Activated CD8-positive, alpha-beta T cell treated with anti-CD3 and anti-CD28 coated beads, Interleukin-2, amount 10 ng/mL, durations not matched to agents 7 days and 5 days (primary cell): ENCODE measurements at regions not wholly inside any gene's neighbourhood (a gene's known extent, or its start where the extent isn't known, plus 50 kb on each side); places are given as distances from the start of the nearest gene placed in this dataset.

ENCODE experiments used
- ATAC-seq: fragments of 150-1000 bp; cut with Tn5 transposase; one replicate; pipeline ENCODE4 v1.10.0; 2021; ENCODE audit warnings: moderate library complexity
- CTCF ChIA-PET: fragments of 350-600 bp; sonication (Branson Sonifier 250); formaldehyde crosslinking; loops from one replicate; lab custom pipeline; 2021; ENCODE audit warnings: antibody characterized with exemption; lab: Charles Lee
- POLR2A ChIA-PET: fragments of 350-600 bp; sonication (Branson Sonifier 250); formaldehyde crosslinking; loops from one replicate; lab custom pipeline; 2021; ENCODE audit warnings: antibody characterized with exemption; lab: Charles Lee
- DNase-seq: peaks from one replicate; pipeline ENCODE4 v3.0.0-alpha.2; 2020
- H3K27ac Mint-ChIP-seq: one replicate; pipeline ENCODE4 v1.8.0; 2021; ENCODE audit warnings: mild to moderate bottlenecking, mixed read lengths
- H3K27me3 Mint-ChIP-seq: one replicate; pipeline ENCODE4 v1.8.0; 2021; ENCODE audit warnings: low read depth, mixed read lengths
- H3K36me3 Mint-ChIP-seq: one replicate; pipeline ENCODE4 v1.8.0; 2021; ENCODE audit warnings: low read depth, mixed read lengths
- H3K4me1 Mint-ChIP-seq: one replicate; pipeline ENCODE4 v1.8.0; 2021; ENCODE audit warnings: low read depth, mixed read lengths
- H3K4me3 Mint-ChIP-seq: one replicate; pipeline ENCODE4 v1.8.0; 2021; ENCODE audit warnings: mild to moderate bottlenecking, mixed read lengths
- H3K9me3 Mint-ChIP-seq: one replicate; pipeline ENCODE4 v1.8.0; 2022; ENCODE audit warnings: mixed read lengths; ENCODE audit not compliant: insufficient read depth

DNA sequence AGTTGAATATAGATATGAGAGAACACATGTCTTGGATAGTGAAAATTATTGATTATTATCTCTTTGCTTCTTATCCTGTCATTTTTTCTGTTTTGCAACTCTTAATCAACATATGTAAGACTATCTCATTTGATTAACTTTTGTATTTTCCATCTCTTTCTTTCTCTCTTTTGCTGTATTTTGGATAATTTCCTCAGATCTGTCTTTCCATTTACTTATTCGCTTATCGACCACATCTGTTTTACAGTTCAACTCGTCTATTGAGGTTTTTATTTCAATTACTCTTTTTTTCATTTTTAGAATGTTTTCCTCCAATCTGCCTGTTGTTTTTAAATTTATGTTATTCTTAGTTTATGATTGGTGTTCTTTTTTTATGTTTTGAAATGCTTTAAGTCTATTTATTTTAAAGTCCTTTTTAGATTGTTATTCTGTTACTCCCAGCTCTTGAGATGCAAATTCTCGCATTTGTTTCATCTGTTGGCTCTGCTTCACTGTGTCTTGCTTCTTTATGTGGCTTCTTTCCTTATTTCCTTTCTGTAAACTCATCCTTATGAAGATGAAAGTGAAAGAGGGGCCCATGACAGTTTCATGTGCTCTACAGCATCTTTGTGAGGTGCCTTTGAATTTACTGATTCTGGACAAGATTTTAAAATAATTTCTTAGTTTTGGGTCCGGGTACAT lies 87.8 kb upstream of the IRX5 start:
- DNase-seq (no peak), ATAC-seq (no peak)
- Mint-ChIP-seq H3K27ac (no peak overlapping the region), H3K9me3 (peaks cover 6% of the 10 kb centered on the region), H3K27me3 (no peaks in the 10 kb centered on the region), H3K36me3 (no peaks in the 10 kb centered on the region), H3K4me1 (no peaks in the 10 kb centered on the region), H3K4me3 (no peak overlapping the region)
- CTCF ChIA-PET = no interaction called here
- POLR2A ChIA-PET = no interaction called here

DNA sequence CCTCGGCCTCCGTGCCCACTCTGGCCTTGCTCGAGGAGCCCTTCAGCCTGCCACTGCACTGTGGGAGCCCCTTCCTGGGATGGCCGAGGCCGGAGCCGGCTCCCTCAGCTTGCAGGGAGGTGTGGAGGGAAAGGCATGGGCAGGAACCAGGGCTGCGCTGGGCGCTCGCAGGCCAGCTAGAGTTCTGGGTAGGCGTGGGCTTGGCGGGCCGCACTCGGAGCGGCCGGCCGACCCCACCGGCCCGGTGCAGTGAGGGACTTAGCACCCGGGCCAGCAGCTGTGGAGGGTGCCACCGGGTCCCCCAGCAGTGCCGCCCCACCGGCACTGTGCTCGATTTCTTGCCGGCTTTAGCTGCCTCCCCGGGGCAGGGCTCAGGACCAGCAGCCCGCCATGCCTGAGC lies 101.0 kb upstream of the IRX5 start:
- H3K4me3 Mint-ChIP-seq = no peak overlapping the region
- no peaks in the 10 kb centered on the region for H3K9me3 Mint-ChIP-seq
- H3K27me3 Mint-ChIP-seq = no peaks in the 10 kb centered on the region
- no peak for DNase-seq
- no peaks in the 10 kb centered on the region for H3K4me1 Mint-ChIP-seq
- ChIA-PET CTCF (no interaction called here), POLR2A (no interaction called here)
- no peak overlapping the region for H3K27ac Mint-ChIP-seq
- no peaks in the 10 kb centered on the region for H3K36me3 Mint-ChIP-seq
- no peak for ATAC-seq

DNA sequence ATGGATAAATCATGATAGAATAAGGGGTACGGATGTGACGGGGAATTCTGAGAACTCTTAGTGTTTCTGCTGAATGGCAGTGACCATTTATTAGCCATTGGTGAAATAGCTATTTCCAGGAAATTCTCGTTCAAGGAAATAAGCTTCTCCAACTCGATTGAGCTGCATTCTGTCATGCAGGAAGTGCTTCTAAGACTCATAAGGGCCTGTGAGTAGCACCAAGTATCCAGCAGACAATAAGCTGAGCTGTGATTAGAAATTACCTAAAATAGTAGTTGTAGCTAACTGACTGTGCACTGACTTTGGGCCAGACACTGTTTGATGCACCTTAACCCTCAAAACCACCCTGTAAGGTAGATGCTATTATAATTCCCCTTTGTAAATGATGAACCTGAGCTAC lies 107.8 kb upstream of the IRX5 start:
- Mint-ChIP-seq H3K36me3 (no peaks in the 10 kb centered on the region), H3K9me3 (peaks cover 3% of the 10 kb centered on the region), H3K4me3 (no peak overlapping the region), H3K27me3 (no peaks in the 10 kb centered on the region), H3K27ac (no peak overlapping the region), H3K4me1 (no peaks in the 10 kb centered on the region)
- ChIA-PET CTCF (no interaction called here), POLR2A (no interaction called here)
- ATAC-seq (no peak), DNase-seq (no peak)

DNA sequence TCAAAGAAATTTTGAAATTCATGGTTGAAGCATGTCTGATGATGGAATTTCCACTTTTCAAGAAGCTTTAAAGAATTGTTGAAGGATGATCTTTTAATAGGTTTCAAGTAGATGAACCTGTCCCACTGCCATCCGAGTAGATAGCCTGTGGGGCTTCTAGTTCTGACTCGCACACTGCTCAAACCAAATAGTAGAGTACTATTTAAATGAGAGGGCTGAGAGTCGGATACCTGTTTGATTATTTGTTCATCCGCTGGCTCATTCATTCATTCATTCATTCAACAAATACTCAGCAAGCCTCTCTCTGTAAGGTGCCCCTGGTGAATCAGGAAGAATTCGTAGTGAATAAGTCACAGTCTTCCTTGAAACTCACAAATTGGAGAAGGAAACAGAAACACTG lies 108.2 kb upstream of the IRX5 start:
- Mint-ChIP-seq H3K4me1 (no peaks in the 10 kb centered on the region), H3K36me3 (no peaks in the 10 kb centered on the region), H3K27me3 (no peaks in the 10 kb centered on the region), H3K27ac (no peak overlapping the region), H3K4me3 (no peak overlapping the region), H3K9me3 (peaks cover 3% of the 10 kb centered on the region)
- ATAC-seq (no peak), DNase-seq (no peak)
- ChIA-PET CTCF (no interaction called here), POLR2A (no interaction called here)

DNA sequence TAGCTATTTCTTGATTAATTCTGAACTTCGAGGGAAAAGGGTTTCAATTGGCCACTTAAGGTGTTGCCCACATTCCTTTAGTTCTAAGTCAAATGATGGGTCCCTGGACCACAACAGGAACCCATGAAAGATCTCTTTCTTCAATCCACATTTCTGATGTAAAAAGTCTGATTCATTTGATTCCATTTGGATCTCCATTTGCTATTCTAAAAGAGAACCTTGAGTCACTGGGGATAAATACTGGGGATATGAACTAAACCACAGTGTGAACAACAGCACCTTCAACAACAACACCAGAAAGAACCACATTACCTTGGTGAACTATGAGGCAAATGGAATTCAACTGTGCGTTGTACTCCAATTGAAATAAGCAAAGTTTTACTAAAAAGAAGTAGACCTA lies 108.9 kb upstream of the IRX5 start:
- Mint-ChIP-seq H3K4me3 (no peak overlapping the region), H3K27me3 (no peaks in the 10 kb centered on the region)

DNA sequence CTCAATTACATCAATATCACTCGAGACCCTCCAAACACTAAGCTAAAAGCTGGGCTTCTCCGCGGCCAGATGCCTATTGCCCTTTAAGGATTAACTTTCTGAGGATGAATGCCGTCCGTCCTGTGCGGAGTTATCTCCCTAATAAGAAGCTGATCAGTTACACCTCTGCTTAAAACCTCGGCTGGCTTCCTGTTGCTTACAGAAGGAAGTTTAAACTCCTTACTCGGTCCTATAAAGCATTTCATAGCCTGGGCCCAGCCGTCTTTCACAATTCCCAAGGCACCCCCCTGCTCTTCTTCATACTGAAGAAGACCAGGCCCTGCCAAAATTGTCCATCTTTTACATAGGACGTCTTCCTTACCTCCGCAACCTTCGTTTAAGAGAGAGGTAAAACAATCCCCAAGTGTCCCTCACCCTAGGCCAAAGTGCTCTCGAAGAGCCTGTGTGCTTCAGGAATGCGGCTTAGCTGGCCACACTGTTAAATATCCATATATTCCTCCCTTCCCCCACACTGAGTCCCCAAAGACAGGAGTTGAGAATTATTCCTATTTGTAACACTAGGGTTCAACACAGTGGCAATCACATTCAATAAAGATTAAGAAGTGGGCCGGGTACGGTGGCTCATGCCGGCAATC lies 112.6 kb upstream of the IRX5 start:
- peaks cover 3% of the 10 kb centered on the region for H3K9me3 Mint-ChIP-seq
- CTCF ChIA-PET = no interaction called here
- no peaks in the 10 kb centered on the region for H3K27me3 Mint-ChIP-seq
- no peaks in the 10 kb centered on the region for H3K4me1 Mint-ChIP-seq
- no peaks in the 10 kb centered on the region for H3K36me3 Mint-ChIP-seq
- ATAC-seq (no peak), DNase-seq (no peak)
- POLR2A ChIA-PET = no interaction called here
- H3K27ac Mint-ChIP-seq = no peak overlapping the region
- no peak overlapping the region for H3K4me3 Mint-ChIP-seq

More for the DNA sequence above, 108.9 kb upstream of the IRX5 start:
- Mint-ChIP-seq H3K9me3 (peaks cover 3% of the 10 kb centered on the region), H3K27ac (no peak overlapping the region), H3K36me3 (no peaks in the 10 kb centered on the region), H3K4me1 (no peaks in the 10 kb centered on the region)
- DNase-seq (no peak), ATAC-seq (no peak)
- ChIA-PET POLR2A (no interaction called here), CTCF (no interaction called here)

DNA sequence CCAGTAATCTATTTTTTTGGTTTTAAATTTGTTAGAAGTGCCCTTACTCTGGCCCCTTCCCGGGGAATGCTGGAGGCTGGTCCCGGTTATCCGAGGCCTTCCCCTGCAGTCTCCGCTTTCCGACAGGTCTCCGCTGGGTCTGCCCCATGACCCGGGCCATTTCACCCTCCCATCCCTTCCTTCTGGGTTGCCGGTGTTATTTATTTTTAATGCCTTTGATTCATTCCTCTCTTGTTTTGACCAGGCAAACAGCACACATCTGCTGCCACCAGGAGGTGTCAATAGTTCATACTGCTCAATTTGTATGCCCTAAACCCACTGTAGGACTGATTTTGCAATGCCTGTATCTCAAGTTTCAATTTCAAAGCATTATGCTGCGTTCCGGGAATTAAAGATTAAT lies 113.2 kb upstream of the IRX5 start:
- Mint-ChIP-seq H3K4me3 (no peak overlapping the region), H3K4me1 (no peaks in the 10 kb centered on the region), H3K9me3 (peaks cover 3% of the 10 kb centered on the region), H3K27ac (no peak overlapping the region), H3K27me3 (no peaks in the 10 kb centered on the region), H3K36me3 (no peaks in the 10 kb centered on the region)
- ChIA-PET POLR2A (no interaction called here), CTCF (no interaction called here)
- no peak for DNase-seq
- ATAC-seq = no peak

GRCh38 chr16:54816471-54816870 lies 114.2 kb upstream of the IRX5 start:
- Mint-ChIP-seq H3K36me3 (no peaks in the 10 kb centered on the region), H3K27ac (no peak overlapping the region), H3K27me3 (no peaks in the 10 kb centered on the region), H3K4me1 (no peaks in the 10 kb centered on the region), H3K4me3 (no peak overlapping the region), H3K9me3 (peaks cover 3% of the 10 kb centered on the region)
- CTCF ChIA-PET = no interaction called here
- DNase-seq = no peak
- POLR2A ChIA-PET = no interaction called here
- no peak for ATAC-seq

- ChIA-PET CTCF (no interaction called here), POLR2A (no interaction called here)
- H3K36me3 Mint-ChIP-seq = no peaks in the 10 kb centered on the region
- H3K4me1 Mint-ChIP-seq = no peaks in the 10 kb centered on the region
- ATAC-seq = no peak
- H3K27ac Mint-ChIP-seq = no peak overlapping the region
- H3K27me3 Mint-ChIP-seq = no peaks in the 10 kb centered on the region
- H3K4me3 Mint-ChIP-seq = no peak overlapping the region
- DNase-seq = no peak
- peaks cover 3% of the 10 kb centered on the region for H3K9me3 Mint-ChIP-seq
These were observed 115.5 kb upstream of the IRX5 start for GRCh38 chr16:54815177-54815576.

GRCh38 chr16:54813778-54814177 lies 116.9 kb upstream of the IRX5 start:
- POLR2A ChIA-PET = no interaction called here
- no peak for ATAC-seq
- H3K4me1 Mint-ChIP-seq = no peaks in the 10 kb centered on the region
- H3K36me3 Mint-ChIP-seq = no peaks in the 10 kb centered on the region
- CTCF ChIA-PET = no interaction called here
- no peaks in the 10 kb centered on the region for H3K27me3 Mint-ChIP-seq
- H3K9me3 Mint-ChIP-seq = no peaks in the 10 kb centered on the region
- DNase-seq = no peak
- no peak overlapping the region for H3K4me3 Mint-ChIP-seq
- no peak overlapping the region for H3K27ac Mint-ChIP-seq

DNA sequence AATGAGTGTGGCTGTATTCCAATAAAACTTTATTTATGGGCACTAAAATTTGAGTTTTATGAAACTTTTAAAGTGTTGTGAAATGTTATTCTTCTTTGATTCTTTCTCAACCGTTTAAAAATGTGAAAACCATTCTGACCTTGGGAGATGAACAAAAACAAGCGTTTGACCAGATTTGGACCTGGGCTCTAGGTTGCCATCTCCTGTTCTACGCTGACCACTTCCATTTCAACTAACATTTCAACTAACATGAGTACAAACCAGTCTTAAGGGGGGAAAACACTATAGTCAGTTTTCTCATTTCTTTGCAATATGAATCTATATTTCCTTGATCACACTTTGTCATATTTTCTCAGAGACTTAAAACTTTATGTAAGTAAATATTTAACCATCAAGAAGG lies 118.4 kb upstream of the IRX5 start:
- no peaks in the 10 kb centered on the region for H3K36me3 Mint-ChIP-seq
- H3K9me3 Mint-ChIP-seq = no peaks in the 10 kb centered on the region
- no peak overlapping the region for H3K27ac Mint-ChIP-seq
- H3K4me1 Mint-ChIP-seq = no peaks in the 10 kb centered on the region
- ChIA-PET POLR2A (no interaction called here), CTCF (no interaction called here)
- H3K27me3 Mint-ChIP-seq = no peaks in the 10 kb centered on the region
- DNase-seq (no peak), ATAC-seq (no peak)
- no peak overlapping the region for H3K4me3 Mint-ChIP-seq

DNA sequence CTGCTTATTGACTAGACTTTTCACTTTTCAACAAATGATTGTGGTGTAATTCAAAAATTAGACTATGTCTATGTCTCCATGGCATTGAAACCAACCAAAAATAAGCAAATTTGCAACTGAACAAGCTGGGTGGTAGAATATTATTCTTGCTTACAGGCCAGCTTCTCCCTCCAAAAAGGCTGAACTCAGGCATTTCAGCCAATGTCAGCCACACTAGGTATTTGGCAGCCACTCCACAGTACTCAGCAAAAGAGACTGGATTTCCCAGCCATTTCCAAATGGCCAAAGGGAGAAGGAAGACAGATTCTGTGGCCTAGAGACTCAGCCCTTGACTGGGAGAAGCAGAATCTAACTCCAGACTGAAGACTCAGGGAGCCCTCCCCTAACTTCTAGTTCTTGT lies 121.8 kb upstream of the IRX5 start:
- ATAC-seq (no peak), DNase-seq (no peak)
- no peak overlapping the region for H3K4me3 Mint-ChIP-seq
- ChIA-PET POLR2A (no interaction called here), CTCF (no interaction called here)
- no peaks in the 10 kb centered on the region for H3K36me3 Mint-ChIP-seq
- H3K9me3 Mint-ChIP-seq = no peaks in the 10 kb centered on the region
- H3K27me3 Mint-ChIP-seq = no peaks in the 10 kb centered on the region
- no peaks in the 10 kb centered on the region for H3K4me1 Mint-ChIP-seq
- no peak overlapping the region for H3K27ac Mint-ChIP-seq

- no peak for ATAC-seq
- no peak overlapping the region for H3K27ac Mint-ChIP-seq
- H3K9me3 Mint-ChIP-seq = no peaks in the 10 kb centered on the region
These were observed 123.7 kb upstream of the IRX5 start for GRCh38 chr16:54806881-54807360.

More at GRCh38 chr16:54806881-54807360, 123.7 kb upstream of the IRX5 start:
- no peaks in the 10 kb centered on the region for H3K4me1 Mint-ChIP-seq
- no peak for DNase-seq
- CTCF ChIA-PET = no interaction called here
- H3K4me3 Mint-ChIP-seq = no peak overlapping the region
- POLR2A ChIA-PET = no interaction called here
- no peaks in the 10 kb centered on the region for H3K27me3 Mint-ChIP-seq
- H3K36me3 Mint-ChIP-seq = no peaks in the 10 kb centered on the region
